Renal pelvis (tissue), 1 donor: ENCODE measurements at regions not wholly inside any gene's neighbourhood (a gene's known extent, or its start where the extent isn't known, plus 50 kb on each side); places are given as distances from the start of the nearest gene placed in this dataset.
"Not testable (repeated sequence)": the region's sequence is repeated elsewhere in the genome, so short reads cannot be mapped to it uniquely, and the experiment has no call there.

Experiments used
- DNase-seq: peaks from one replicate; pipeline ENCODE4 v3.0.0-alpha.2; 2013

DNA sequence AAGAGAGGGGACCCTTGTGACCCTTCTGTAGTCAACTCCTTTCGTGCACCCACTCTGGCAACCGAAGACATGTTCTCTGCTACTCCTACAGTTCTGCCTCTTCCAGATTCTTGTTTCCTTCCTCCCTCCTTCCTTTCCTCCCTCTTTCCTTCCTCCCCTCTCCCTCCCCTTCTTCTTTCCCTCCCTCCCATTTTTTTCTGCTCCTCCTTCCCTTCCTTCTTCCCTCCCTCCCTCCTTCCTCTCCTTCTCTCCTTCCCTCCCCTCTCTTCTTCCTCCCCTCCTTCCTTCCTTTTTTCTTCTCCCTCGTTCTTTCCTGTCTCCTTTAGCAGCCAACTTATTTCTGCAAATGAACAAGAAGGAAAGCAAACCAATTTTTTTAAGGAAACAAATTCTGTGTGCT lies 111.5 kb downstream of the NPTX2 start:
- DNase-seq, result no peak

DNA sequence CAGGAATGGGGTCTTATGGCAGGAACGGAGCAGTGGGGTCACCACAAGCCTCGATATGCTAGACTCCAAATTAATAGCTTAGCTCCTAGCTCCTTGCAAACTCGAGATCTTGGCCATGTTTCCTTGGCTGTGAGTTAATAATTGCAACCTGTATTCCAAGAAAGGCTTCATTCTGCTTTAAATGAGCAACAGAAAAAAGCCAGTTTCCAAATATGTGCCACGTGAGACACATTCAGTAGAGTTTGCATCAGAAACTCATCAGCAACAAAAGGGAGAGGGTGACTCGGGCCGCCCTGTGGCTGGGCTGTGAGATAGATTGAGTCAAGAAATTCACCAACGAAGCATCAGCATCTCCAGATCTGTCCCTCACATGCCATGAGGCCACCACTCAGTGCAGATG lies 112.0 kb downstream of the NPTX2 start:
- DNase-seq, result no peak

DNA sequence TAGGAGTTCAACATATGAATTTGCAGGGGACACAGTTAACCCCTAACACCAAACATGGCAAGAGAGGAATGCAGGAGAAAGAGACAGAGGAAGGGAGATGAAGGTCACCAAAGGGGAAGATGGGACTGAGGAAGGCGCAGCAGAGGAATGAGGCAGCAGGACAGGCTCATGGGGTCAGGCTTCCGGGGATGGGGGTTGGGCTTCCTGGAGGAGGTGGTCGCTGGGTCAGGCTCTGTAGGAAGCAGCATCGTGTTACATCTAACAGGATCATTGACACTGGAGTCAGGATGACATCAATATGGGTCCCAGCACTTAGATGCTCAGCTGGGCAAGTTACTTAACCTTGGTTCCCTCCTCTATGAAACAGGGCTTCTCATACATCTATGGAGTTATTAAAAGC lies 113.2 kb downstream of the NPTX2 start:
- no peak for DNase-seq

DNA sequence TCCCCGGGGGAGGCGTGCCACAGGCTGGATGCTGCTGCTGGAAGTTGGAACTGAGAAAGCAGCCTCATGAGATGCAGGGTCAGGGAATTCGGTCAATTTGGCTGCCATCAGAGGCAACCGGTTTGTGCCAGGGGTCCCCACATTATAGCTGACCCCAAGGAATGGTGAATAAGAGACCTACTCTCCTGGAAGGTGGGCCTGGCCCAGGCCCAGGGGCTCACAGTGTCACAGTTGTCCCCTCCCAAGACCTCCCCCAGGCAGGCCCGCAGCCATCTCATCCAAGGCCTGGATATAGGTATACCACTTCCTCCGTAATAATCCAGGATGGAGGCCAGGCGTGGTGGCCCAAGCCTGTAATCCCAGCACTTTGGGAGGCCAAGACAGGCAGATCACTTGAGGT lies 114.6 kb downstream of the NPTX2 start:
- DNase-seq, result no peak

DNA sequence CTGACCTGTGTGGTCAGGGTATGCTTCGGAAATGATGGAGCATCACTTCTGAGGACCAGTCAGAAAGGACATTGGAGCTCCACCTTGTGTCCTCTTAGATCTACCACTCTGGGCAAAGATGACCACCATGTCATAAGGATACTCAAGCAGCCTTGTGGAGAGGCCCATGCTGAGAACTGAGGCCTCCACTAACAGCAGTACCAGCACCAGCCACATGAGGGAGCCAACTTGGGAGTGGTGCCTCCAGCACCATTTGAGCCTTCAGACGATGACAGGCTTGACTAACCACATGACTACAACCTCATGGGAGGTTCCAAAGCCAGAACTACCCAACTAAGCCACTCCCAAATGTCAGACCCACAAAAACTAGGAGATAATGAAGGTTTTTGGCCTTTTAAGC lies 116.0 kb downstream of the NPTX2 start:
- DNase-seq, result no peak

DNA sequence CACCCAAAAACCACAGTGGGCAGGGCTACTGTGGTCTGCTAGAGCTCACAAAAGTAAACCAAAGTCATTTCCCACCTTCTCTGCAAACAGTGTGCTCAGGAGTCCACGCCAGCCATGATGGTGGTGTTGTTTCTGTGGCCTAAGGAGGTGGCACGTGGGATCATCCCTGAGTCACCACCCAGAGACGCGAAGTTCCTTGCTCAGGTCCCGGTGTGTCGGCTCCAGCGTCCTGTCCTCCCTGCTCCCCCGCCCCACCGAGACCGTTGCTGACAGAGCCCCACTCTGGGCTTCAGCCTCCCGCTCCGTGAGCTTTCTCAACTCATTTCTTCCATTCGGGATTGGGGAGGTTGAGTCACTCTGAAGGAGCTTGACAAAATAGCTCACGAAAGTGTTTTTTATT lies 118.7 kb downstream of the NPTX2 start:
- DNase-seq, result no peak

DNA sequence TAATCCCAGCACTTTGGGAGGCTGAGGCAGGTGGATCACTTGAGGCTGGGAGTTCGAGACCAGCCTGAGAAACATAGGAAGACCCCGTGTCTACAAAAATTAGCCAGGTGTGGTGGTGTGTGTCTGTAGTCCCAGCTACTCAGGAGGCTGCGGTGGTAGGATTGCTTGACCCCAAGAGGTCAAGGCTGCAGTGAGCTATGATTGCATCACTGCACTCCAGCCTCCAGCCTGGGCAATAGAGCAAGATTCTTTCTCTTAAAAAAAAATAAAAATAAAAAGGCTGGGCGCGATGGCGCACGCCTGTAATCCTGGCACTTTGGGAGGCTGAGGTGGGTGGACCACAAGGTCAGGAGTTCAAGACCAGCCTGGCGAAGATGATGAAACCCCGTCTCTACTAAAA lies 119.4 kb downstream of the NPTX2 start:
- DNase-seq, result not testable (repeated sequence)

DNA sequence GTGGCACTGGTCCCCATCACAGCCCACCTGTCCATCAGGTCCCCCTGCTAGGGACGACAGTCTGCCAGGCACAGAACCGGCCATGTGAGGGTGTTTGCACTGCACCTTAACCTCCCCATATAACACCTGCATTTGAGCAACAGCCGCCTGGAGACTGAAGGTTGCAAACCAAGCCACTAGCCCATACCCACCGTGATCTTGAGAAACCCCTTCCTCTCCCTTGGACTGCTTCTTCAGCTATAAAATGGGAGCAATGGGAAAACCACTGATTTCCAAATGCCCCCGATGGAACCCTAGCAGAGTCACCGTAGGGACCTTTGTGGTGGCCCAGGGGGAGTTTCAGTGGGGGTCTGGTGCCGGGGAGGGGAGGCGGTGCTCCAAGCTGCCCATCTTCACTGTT lies 120.1 kb downstream of the NPTX2 start:
- no peak for DNase-seq

DNA sequence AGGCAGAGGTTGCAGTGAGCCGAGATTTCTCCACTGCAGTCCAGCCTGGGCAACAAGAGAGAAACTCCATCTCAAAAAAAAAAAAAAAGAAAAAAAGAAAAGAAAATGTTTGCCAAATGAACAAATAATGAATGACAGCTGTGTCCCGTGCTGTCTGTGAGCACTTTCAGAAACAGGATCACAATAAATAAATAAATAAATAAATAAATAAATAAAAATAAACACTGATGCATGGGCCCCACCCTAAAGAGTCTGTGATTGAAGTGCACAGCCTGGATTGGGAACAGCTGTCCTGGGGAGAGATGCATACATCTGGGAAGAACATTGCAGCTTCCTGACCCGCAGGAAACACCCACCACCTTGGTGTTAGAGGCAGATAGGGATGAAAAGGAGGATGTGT lies 123.6 kb downstream of the NPTX2 start:
- no peak for DNase-seq

DNA sequence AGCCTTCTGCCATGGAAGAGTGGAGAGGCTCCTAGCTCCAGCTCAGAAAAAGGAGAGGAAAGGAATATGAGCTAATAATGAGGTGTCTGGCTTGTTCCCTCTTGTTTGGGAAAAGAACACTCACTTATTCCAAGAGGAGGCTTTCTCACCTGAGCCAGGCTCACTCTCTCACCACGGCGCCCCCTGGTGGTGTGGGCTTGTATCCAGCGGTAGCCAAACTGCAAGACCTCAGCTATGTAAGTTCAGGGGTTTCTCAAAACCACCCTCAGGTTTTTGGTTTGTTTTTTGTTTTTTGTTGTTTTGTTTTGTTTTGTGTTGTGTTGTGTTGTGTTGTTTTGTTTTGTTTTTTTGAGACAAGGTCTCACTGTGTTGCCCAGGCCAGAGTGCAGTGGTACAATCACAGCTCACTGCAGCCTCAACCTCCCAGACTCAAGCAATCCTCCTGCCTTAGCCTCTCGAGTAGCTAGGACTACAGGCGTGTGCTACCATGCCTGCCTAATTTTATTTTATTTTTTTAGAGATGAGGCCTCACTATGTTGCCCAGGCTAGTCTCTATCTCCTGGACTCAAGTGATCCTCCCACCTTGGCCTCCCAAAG lies 124.0 kb downstream of the TMEM130 start:
- peak; percentile 42 for DNase-seq

DNA sequence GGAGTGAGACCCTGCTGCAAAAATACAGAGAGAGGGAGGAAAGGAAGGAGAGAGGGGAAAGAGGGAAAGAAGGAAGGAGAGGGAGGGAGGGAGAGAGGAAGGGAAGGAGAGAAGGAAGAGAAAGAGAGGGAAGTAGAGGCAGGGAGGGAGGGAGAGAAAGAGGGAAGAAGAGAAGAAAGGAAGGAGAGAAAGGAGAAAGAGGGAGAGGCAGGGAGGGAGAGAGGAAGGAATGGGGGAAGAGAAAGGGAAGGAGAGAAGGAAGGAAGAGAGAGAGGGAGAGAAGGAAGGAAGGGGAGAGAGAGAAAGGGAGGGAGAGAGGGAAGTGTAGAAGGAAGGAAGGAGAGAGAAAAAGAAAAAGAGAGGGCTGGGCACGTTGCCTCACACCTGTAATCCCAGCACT lies 121.7 kb downstream of the TMEM130 start:
- DNase-seq, result no peak

DNA sequence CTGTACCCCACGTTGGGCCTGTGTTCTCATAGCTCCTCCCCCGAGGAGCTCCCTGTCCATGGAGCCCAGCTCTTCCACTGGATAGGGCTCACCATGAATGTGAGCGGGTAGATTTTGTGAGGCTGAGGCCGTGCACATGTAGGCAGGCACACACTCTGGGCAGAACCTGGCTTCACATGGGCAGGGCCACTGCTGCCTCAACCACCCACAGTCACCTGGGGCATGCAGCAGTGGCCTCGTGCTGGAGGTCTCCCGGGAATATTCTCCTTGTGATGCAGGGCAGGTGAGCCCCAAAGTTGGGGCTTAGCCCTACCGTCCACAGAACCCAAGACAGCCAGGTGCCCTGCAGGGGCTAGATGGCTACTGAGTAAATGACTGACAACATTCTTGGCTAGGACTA lies 116.6 kb downstream of the TMEM130 start:
- no peak for DNase-seq

DNA sequence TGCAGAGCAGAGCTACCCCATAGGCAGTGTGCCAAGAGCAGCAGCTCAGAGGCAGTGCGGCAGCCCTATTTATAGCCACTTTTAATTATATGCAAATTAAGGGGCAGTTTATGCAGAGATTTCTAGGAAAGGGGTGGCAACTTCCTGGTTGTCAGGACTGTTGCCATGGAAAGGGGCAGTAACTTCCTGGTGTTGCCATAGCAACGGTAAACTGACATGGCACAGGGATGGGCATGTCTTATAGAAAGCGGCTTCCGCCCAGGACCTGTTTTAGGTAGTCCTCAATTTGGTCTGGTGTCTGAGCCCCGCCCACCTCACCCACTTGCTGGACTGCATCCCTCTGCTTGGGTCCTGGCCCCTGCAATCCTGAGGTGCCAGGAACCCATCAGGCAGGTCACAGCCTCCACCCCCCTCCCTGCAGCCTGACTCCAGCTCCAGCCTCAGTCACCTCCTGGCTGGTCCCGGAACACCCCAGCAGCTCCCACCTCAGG lies 115.8 kb downstream of the TMEM130 start:
- no peak for DNase-seq

DNA sequence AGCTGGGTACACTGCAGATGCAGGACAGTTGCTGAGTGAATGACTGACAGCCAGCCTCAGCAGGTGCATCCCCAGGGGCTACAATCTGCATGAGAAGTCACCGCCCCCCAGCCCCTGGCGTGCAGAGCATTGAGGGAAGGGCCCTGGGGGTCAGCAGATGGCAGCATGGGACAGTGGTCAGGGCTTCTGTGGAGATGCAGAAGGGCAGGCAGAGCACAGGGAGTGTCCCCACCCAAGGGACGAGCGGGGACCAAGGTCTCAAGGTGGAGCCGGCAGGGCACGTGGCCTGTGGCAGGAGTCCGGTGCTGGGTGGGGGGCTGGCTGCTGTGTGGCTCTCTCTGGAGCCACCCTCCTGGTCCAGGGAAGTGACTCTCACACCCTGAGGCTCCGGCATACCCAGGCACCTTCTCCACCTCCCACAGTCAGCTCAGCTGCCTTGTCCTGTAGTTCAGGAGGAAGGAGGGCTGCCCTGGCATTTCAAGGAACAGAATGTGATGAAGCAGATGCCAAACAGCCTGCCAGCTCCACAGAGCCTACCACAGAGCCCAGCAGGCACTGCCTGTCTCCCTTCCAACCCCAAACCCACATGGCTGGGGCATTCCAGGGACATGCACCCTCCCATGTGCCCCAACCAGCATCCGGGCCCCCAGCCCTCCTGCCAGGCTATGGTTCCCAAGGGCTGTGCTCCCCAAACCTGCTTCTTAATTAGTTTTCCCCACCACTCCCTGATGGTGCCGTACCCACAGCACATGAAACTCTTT lies 114.5 kb downstream of the TMEM130 start:
- no peak for DNase-seq

DNA sequence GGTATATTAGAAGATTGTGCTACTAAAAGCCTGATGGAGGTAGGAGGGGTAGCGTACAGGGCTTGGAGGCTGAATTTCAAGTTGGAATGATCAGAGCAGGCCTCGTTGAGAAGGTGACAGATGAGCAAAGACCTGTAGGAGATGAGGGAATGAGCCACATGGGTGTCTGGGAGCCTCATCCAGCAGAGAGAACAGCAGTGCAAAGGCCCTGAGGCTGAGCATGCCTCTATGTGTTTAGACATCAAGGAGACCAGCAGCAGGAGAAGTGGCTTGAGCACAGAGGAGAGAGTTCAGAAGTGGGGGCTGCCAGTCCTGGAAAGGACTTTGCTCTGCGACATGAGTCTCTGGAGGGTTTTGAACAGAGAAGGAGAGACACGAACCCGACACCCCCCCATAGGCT lies 111.7 kb downstream of the TMEM130 start:
- no peak for DNase-seq

DNA sequence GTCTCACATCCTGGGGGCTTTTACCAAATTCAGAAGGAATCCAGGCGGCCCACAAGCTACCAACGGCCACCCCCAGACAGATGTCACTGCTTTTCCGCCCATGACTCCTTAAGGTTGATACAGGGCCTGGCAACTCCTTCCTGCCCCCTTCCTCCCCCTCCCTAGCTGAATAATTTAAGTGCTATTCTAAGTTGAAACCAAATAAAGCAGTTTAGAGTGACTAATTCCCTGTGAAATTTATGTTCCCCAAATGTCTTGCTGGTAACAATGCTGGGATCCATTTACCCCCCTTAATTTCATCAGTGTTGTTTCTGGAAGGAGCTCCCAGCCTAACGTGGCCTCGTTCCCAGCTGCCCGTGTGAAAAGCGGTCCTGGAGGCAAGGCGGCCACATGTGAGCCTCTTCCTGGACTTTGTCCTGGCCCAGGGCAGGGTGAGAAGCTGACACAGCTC lies 109.6 kb downstream of the TMEM130 start:
- peak; percentile 29 for DNase-seq

DNA sequence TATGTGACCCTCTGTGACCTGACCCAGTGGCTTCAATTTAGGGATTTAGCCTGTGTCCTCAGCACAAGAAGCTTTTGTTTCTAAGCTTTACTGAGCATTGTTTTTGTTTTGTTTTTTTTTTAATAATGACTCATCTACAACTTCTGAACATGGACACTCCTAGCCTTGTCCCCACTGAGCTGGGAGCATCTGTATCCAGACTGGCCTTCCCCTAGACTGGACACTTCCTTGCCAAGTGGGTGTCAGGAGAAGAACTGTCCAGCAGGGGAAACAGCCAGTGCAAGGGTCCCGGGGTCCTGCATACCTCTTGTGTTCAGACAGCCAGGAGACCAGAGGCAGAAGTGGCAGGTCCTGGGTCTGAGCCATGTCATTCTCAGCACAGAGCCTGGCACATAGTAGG lies 108.6 kb downstream of the TMEM130 start:
- no peak for DNase-seq

DNA sequence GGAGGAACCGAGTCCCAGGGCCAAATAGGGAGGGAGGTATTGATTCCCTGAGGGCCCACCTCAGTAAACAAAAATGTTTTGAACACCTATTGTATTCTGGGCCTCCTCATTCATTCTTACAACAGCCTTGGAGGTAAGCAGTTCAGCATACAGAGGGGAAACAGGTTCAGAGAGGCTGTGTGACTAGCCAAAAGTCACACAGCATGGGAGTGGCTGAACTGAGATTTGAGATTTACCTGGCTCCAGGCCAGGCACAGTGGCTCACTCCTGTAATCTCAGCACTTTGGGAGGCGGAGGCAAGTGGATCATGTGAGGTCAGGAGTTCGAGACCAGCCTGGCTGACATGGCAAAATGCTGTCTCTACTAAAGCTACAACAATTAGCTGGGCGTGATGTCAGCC lies 107.2 kb downstream of the TMEM130 start:
- no peak for DNase-seq

DNA sequence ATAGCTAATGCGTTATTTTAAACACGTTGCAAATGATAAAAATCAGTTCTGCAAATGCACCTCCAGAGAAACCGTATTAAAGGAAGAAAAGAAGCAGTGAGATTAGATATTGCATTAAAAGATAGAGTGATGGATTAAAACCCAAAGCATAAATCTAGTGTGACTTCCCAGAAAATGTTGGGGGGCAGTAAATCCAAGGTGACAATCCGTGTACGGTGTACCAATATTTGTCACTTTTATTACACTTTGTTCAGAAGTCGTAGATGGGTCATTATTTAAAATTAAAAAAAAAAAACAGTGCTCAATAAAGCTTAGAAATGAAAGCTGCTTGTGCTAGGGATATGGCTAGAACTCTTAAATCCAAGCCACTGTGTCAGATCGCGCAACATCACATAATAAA lies 106.4 kb downstream of the TMEM130 start:
- no peak for DNase-seq

DNA sequence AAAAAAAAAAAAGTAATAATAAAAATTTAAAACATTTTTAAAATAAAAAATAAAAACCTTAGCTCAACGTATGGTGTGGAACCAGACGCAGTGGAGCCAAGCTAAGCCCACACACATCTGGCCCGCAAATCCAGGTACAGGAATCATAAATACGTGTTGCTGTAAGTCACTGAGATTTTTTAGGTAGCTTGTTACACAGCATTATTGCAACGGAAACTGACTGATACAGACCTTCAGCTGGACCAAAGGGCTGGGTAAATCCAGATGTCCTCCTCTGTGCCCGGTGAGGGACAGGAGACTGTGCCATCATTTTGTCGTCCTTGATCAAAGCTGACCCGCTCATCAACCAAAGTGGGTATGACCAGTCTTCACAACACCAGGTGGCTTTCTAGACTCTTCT lies 104.9 kb downstream of the TMEM130 start:
- no peak for DNase-seq

DNA sequence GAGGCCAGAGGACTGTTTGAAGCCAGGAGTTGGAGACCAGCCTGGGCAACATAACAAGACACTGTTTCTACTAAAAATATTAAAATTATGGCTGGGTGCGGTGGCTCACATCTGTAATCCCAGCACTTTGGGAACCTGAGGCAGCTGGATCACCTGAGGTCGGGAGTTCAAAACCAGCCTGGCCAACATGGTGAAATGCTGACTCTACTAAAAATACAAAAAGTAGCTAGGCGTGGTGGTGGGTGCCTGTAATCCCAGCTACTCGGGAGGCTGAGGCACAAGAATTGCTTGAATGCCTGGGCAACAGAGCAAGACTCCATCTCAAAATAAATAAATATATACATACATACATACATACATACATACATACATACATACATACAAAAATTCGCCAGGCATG lies 99.7 kb downstream of the TMEM130 start:
- not testable (repeated sequence) for DNase-seq

DNA sequence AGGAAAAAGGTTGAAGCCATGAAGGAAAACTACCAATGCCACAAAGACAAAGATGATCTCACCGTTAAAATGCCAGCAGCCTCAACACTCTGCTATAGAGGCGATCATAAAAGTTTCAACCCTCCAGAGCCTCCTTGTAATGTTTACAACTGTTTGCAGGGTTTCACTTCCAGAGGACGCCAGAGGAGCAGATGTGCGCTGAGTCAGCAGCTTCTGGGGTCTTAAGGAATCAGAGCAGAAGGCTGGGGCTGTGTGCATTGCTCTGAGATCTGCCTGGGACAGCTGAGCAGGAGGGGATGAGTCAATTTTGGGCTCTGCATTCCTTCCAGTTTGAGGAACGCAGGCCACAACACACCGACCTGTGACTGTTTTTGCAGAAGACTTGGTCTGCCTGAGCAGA lies 98.3 kb downstream of the TMEM130 start:
- DNase-seq, result peak; percentile 48

DNA sequence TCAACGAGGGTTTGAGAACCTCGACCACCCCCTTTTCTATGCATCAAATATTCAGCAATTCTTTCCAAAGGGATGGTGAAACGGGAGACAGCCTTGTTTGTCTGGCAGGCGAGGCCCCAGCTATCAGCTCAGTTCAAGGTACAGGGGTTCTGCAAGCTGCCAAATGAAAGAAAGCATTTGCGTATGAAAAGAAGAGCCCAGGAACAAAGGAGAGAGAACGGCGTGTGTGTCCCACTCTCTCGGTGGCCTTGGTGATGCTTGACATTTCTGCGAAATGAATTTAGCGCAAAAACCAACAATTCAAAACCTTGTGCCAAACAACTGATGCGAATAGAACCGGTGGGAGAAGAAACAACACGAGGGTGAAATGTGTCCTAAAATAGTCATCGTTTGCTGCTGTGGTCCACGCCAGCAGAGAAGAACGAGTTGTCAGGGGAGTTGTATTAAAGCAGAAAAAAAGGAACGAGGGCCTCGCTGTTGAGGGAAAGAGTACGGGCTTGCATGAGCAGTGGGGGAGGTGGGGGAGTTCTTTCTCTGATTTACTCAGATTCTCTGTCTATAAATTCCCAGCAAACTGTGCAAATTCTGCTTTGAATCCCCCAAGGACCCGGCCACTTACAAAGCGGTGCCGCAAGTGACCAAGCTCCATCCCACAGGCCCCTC lies 97.7 kb downstream of the TMEM130 start:
- no peak for DNase-seq
